ENCODE measurements at regions not wholly inside any gene's neighbourhood (a gene's known extent, or its start where the extent isn't known, plus 50 kb on each side); places are given as distances from the start of the nearest gene placed in this dataset.
A peak's percentile ranks its signal among the peaks of the same experiment; 100 is the strongest.

GRCh38 chr2:207236156-207236935 is 70.6 kb upstream of the KLF7 start:
- no peak for DNase-seq

DNA sequence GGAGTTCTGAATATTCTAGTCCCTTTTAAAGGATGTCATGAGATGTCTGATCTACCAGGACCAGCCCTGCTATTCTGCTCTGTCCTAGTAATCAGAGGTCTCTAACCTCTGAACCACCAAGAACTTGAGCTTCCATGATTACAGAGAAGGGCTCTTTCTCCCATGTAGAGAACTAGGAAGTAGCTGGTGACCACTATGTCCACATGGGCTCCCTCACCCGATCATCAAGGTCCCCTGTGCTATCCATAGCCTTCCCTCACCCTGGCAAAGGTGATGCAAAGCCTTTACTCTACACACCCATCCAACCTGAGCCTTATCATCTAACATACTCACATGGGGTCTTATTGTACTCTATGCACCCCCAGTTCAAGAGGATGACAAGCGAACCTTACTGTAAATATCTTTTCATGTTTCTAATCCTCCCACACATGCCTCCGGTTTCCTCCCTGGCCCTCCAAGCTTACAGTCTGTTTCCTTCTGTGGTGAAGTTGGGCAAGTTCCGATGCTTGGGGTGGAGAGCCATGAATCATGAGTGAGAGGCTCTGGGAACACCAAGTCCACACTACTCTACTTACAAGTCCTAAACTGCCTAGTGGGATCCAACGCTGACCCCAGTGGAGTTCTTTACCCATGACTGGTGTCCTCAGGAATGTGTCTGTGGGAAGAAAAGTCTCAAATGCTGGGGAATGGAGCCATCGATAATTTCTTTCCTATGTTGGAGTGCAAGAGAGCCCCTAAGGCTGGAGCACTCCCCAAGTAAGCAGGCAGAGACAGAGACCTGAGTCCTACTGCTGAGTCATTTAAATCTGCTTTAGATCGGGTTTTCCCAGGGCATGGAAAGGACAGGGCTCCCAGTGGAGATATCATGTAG is 73.3 kb upstream of the KLF7 start:
- peak; percentile 58 for DNase-seq

DNA sequence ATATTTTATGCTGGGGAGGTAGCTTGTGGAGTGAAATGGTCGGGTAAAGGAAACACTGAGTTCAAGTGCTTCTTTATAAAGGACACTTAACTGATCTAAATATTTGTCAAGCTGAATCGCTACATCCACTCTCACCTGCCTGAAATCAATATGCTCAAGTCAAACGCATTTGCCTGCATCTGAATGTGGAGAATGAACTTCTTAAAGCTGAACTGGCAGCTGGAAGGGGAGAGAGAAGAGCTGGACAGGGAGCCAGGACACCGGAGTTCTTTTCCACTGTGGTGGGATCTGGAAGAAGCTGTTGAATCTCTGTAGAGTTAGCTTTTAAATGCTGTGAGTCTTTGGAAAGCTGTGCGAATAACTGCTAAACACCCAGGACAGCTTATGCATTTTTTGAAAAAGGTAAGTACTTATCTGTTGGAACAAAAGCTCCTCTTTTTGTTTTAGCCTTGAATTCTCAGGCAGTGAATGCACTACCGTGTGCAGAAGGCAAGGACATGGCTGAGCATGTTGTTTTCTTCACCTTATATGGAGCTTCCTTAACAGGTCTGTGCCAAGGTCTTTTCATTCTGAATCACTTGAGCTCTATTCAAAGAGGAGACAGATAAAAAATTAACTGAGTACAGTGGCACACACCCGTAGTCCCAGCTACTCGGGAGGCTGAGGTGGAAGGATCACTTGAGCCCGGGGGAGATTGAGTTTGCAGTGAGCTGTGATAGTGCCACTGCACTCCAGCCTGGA is 74.2 kb upstream of the KLF7 start:
- DNase-seq = peak; percentile 58

DNA sequence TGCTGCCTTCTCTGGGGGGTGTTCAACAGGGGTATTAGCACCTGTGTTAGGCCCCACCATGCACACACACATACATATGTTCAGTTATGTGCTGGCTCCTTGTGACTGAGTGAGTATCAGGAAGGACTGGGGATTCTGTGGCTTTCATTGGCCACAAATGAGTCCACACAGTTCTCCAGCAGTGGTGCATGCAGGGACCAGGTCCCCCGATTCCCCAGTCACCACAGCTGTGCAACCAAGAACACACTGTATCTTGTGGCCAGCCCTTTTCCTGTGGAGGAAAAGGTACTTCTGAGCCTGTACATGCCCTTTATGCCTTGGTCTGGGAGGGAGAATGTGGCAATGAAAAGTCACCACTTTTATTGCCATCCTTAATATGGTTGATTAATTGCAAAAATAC is 74.9 kb upstream of the KLF7 start:
- DNase-seq = peak; percentile 65

GRCh38 chr2:207241198-207241597 is 75.5 kb upstream of the KLF7 start:
- peak; percentile 83 for DNase-seq

- no peak for DNase-seq
These were observed 77.9 kb upstream of the KLF7 start for GRCh38 chr2:207243601-207244000.

- no peak for DNase-seq
These were observed 79.5 kb upstream of the KLF7 start for GRCh38 chr2:207244971-207245925.

DNA sequence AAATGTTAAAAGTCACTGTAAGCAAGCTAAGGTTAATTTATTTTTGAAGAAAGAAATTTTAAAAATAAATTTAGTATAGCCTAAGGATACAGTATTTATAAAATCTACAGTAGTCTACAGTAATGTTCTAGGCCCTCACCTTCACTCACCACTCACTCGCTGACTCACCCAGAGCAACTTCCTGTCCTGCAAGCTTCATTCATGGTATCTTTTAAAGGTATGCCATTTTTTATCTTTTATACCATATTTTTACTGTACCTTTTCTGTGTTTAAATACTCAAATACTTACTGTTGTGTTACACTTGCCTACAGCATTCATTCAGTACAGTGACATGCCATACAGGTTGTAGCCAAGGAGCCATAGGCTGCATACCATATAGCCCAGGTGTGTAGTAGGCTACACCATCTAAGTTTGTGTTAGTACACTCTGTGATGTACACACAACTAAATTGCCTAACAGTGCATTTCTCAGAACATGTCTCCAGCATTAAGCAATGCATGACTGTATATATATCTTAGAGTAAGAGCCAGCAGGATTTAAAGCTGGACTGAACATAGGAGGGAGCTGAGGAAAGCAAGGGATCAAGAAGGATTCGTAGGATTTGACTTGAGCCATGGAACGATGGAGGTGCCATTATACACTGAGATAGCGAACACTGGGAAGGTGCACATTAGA is 83.1 kb upstream of the KLF7 start:
- no peak for DNase-seq

DNA sequence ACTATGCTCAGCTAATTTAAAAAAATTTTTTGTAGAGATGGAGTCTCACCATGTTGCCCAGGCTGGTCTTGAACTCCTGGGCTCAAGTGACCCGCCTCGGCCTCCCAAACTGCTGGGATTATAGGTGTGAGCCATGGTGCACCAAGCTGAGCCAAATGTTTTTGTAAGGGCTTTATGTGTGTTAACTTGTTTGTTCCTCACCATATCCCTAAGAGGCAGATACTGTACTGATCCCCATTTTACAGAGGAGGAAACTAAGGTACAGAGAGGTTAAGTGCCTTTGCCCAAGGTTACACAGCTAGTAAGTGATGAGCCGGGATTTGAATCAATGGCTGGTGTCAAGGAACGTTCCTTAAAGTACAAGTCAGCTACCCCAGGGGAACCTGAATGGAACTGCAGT is 85.3 kb upstream of the KLF7 start:
- DNase-seq = no peak

GRCh38 chr2:207251573-207252192 is 85.9 kb upstream of the KLF7 start:
- DNase-seq = peak; percentile 68

- no peak for DNase-seq
These were observed 86.7 kb upstream of the KLF7 start for GRCh38 chr2:207252416-207252815.

DNA sequence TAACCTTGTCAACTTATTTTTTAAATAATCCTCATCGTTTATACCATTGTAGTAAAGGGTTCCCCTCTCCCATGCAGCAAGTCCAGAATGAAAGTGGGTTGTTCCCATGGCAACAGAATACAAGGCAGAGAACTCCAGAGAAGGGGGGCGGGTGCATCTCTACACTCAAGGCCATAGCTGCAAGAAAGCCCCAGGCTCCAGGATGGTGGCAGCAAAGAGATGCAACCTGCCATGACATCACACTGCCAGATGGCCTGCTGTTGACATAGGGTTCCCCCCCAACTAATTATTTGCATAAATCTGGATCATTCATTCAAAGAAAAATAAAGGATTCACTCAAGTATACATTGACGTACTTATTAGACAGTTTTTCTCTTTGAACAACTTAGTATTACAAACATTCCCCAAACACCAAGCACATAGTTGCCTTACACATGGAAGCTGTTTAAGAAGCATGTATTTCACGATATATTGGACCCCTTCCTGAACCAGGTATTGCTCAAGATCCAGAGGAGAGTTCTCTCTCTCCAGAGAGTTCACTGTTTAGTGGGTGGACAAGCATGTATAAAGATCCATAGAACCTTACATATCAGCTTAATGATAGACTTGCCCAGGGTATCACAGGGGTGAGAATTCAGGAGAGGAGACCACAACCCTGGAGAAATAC is 87.4 kb upstream of the KLF7 start:
- DNase-seq = no peak

DNA sequence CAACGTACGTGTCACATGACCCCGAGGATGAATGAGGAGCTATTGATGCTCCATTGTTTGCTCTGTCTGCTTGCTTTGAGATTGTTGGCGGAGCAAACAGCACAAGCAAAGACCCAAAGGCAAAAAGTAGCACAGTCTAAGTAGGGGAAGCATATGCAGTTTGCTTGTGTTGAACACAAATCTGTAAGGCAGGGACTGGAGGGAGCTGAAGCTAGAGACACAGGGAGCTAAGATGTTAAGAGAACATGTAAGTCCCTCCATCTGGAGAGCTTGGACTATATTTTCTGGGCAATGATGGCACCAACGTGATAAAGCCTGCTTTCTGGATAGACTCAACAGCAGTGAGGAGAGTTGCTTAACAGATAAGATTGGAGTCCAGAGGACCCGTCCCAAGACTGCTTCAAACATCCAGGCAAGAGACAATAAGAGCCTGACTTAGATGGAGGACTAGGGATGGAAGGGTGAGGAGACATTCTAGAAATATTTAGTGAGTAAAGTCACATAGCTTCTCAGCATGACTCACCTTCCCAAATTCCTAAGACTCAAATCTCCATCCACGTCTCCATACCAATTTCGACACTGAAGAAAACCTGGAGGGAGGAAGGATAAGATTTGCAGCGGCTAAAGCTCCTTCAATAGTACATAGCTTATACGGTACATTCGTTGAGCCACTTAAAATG is 88.1 kb upstream of the KLF7 start:
- DNase-seq = no peak

- DNase-seq = no peak
These were observed 89.1 kb upstream of the KLF7 start for GRCh38 chr2:207254591-207255464.

DNA sequence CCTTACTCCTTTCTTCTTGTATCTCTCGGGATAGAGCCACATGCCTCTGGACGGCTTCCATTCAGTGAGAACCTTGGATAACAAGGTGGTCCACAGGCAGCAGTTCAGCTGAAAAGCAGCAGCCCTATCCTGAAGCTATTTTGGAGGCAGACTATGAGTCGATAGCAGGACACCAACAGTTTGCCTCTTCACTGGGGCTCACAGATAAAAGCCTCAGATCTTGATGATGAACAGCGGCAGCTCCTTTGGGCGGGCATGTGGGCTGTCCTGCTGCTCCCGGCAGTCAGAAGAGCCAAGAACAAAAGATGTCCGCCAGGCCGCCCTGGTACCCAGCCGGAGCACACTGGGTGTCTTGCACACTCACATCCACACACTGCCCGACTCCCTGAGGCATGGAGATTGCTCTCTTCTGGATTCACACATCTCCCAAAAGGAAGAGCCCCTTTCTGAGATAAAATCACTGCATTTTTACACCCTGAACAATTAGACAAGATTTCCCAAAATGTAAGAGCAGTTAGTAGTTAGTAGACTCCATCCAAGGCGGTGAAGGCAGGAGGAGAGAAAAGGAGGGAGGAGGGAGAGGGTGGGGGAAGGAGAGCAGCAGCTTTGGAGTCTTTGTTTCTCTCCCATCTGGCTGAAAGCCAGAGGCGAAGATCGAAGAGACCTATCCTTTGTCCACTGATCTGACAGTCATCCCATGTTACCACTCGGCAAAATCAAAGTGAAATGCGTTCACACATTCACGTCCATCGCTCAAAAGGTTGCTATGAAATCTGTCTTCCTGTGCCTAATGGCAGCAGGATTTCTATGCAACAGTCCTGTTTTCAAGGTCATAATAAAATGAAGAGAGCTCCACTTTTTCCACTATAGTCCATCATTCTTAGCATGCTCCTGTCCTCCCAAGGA is 90.1 kb upstream of the KLF7 start:
- no peak for DNase-seq

DNA sequence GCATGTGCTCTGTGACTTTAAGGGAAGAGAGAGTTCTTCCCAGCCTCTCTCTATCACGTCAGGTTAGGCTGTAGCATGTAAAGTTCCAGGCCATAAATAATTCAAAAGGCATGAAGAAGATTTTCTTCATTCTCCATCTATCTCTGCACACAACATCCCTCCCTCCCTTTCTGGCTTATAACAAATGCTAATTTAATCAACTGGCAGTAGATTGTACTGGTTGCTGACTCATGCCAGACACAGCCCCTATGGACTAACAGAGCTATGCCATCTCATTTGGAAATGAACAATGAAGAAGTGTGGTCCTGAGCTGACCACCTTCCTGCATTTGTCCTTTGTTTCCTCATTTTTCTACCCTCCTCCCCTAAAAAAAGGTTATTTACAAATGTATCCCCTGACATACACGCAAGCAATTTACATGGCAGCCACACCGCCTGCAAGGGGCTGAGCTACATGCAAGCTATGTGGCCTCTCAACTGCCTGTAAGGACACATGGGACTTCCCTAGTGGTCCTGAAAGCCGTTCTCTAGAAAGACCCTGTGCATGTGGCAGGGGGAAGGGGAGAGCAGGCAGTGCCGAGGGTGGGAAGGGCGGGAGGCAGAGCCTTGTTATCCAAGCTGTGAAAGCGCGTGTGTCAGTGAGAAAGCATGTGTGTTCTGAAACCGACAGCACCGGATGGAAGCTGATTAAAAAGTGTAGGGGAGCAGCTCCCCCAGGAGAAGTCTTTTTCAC is 90.9 kb upstream of the KLF7 start:
- DNase-seq = no peak
